Panc1 (cell line): ENCODE measurements at regions not wholly inside any gene's neighbourhood (a gene's known extent, or its start where the extent isn't known, plus 50 kb on each side); places are given as distances from the start of the nearest gene placed in this dataset.
A peak's percentile ranks its signal among the peaks of the same experiment; 100 is the strongest.

ENCODE experiments used
- ATAC-seq: fragments of 200-7000 bp; cut with Tn5 transposase; 2 replicates; pipeline ENCODE4 v1.9.1; 2020; ENCODE audit warnings: mild to moderate bottlenecking, moderate library complexity
- BruUV-seq: library from RNA; stranded (reverse); fragments of 400-500 nt; replicated peaks from 2 replicates; lab custom pipeline; 2021; lab: Mats Ljungman, UMichigan
- CTCF ChIA-PET: fragments of 300-600 bp; sonication (Branson Sonifier 250); formaldehyde crosslinking; loops from one replicate; lab custom pipeline; 2022; ENCODE audit warnings: antibody characterized with exemption; lab: Charles Lee
- POLR2A ChIA-PET: fragments of 300-600 bp; sonication (Branson Sonifier 250); formaldehyde crosslinking; loops from one replicate; lab custom pipeline; 2022; ENCODE audit warnings: antibody characterized with exemption; lab: Charles Lee
- DNase-seq: peaks from one replicate; pipeline ENCODE4 v3.0.0-alpha.2; 2010; ENCODE audit warnings: low read depth, low spot score
- H3K27ac ChIP-seq: 2 replicates; pipeline ENCODE4 v1.5.1; 2011; ENCODE audit warnings: mild to moderate bottlenecking, low read length, inconsistent platforms
- H3K27me3 ChIP-seq: fragments of 200-500 bp; sonication (Bioruptor generic); 2 replicates; pipeline ENCODE4 v1.6.0; 2014; ENCODE audit warnings: low read length, inconsistent platforms; ENCODE audit not compliant: control insufficient read depth, insufficient read depth
- H3K36me3 ChIP-seq: fragments of 200-500 bp; sonication (Bioruptor generic); 2 replicates; pipeline ENCODE4 v1.5.1; 2014; ENCODE audit warnings: inconsistent platforms, mild to moderate bottlenecking, low read length, moderate library complexity; ENCODE audit not compliant: control insufficient read depth, insufficient read depth
- H3K4me1 ChIP-seq: 2 replicates; pipeline ENCODE4 v1.5.1; 2011; ENCODE audit warnings: inconsistent platforms, mild to moderate bottlenecking, low read length, moderate library complexity; ENCODE audit not compliant: control insufficient read depth, insufficient read depth
- H3K4me3 ChIP-seq, 2 experiments: 2 replicates each; pipeline ENCODE4 v1.5.1; 2011 to 2012; ENCODE audit warnings: low read depth in 2 of 2, low read length in 2 of 2, mild to moderate bottlenecking in 2 of 2, inconsistent platforms in 1 of 2, moderate library complexity in 1 of 2
- H3K9me3 ChIP-seq: fragments of 200-500 bp; sonication (Bioruptor generic); 2 replicates; pipeline ENCODE4 v1.5.1; 2014; ENCODE audit warnings: low read depth, mild to moderate bottlenecking, inconsistent platforms, low read length, moderate library complexity; ENCODE audit not compliant: control insufficient read depth, insufficient read depth
- CTCF ChIP-seq: fragments of 450-650 bp; IDR thresholded peaks from 2 replicates; pipeline ENCODE4 v1.5.1; 2017; ENCODE audit warnings: mild to moderate bottlenecking
- in situ Hi-C: cut with HindIII; loops from 2 replicates; pipeline ENCODE4 v1.10.0; 2016; ENCODE audit warnings: low sequenced_read_pairs, low pct_unique_long_range_greater_than_20kb
- intact Hi-C: fragments of 100-400 bp; cut with micrococcal nuclease; formaldehyde crosslinking; loops from one replicate; pipeline ENCODE4 v1.10.0; 2022; ENCODE audit not compliant: unreplicated experiment
- TF ChIP-seq, protein P1 (sequence below), 2 experiments: IDR thresholded peaks; 2 replicates each; pipeline ENCODE4 v1.6.1; 2011 to 2012; ENCODE audit warnings: low read depth in 2 of 2, control low read depth in 1 of 2, low read length in 1 of 2, mild to moderate bottlenecking in 1 of 2, moderate library complexity in 1 of 2; ENCODE audit not compliant: insufficient read depth in 1 of 2

DNA sequence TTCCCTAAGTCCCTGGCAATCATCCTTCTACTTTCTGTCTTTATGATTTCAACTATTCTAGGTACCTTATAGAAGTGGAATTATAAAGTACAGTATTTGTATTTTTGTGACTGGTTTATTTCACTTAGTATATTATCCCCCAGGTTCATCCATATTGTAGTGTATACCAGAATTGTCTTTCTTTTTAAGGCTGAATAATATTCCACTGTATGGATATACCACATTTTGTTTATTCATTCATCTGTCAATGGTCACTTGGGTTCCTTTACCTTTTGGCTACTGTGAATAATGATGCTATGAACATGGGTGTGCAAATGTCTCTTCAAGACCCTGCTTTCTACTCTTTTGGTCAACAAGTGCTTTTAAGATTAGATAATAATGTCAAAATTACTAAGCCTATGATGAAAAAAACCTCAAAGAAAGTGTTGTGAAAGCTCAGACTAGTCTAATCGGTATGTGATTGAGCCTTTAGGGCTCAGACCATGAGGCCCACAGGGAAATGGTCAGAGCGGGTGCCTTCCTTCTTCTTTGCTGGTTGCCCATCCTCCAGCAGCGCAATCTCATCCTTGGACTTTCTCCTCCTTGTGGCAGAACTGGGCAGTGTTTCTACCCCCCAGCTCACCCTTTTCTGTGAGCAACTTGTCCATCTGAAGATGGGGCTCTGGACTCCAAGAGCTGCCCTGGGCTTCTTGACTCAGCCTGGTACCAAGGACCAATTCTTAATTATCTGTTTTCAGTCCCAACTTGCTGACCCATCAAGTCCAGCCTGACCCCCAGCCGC, 105.4 kb downstream of the TTC8 start:
- H3K9me3 ChIP-seq: no peaks in the 10 kb centered on the region
- no peak for DNase-seq
- BruUV-seq: no TSS peak
- TF ChIP-seq, protein P1, sequence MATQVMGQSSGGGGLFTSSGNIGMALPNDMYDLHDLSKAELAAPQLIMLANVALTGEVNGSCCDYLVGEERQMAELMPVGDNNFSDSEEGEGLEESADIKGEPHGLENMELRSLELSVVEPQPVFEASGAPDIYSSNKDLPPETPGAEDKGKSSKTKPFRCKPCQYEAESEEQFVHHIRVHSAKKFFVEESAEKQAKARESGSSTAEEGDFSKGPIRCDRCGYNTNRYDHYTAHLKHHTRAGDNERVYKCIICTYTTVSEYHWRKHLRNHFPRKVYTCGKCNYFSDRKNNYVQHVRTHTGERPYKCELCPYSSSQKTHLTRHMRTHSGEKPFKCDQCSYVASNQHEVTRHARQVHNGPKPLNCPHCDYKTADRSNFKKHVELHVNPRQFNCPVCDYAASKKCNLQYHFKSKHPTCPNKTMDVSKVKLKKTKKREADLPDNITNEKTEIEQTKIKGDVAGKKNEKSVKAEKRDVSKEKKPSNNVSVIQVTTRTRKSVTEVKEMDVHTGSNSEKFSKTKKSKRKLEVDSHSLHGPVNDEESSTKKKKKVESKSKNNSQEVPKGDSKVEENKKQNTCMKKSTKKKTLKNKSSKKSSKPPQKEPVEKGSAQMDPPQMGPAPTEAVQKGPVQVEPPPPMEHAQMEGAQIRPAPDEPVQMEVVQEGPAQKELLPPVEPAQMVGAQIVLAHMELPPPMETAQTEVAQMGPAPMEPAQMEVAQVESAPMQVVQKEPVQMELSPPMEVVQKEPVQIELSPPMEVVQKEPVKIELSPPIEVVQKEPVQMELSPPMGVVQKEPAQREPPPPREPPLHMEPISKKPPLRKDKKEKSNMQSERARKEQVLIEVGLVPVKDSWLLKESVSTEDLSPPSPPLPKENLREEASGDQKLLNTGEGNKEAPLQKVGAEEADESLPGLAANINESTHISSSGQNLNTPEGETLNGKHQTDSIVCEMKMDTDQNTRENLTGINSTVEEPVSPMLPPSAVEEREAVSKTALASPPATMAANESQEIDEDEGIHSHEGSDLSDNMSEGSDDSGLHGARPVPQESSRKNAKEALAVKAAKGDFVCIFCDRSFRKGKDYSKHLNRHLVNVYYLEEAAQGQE (IDR thresholded peaks at IDR 0.05; ENCODE audit: insufficient read depth in 1 of 2, low read depth in 2 of 2, low read length in 1 of 2): no peak
- TF ChIP-seq CTCF: 0 out of 2 replicates have a peak, but pooled peaks have one; percentile 11
- H3K36me3 ChIP-seq: no peaks in the 10 kb centered on the region
- H3K27me3 ChIP-seq: no peaks in the 10 kb centered on the region
- no peaks in the 10 kb centered on the region for H3K4me1 ChIP-seq
- H3K4me3 ChIP-seq: no peak overlapping the region
- H3K27ac ChIP-seq: no peak overlapping the region
- ChIA-PET POLR2A (no interaction called here), CTCF (no interaction called here)
- in situ Hi-C loops (no loop called here), intact Hi-C loops (no loop called here)
- ATAC-seq: no peak

GRCh38 chr14:88931321-88932110, 107.1 kb downstream of the TTC8 start:
- ATAC-seq: no peak
- Histone ChIP-seq H3K9me3 (no peaks in the 10 kb centered on the region), H3K27me3 (no peaks in the 10 kb centered on the region), H3K27ac (no peak overlapping the region), H3K4me1 (no peaks in the 10 kb centered on the region), H3K36me3 (no peaks in the 10 kb centered on the region), H3K4me3 (no peak overlapping the region)
- POLR2A ChIA-PET: no interaction called here
- TF ChIP-seq, protein P1 (IDR thresholded peaks at IDR 0.05; ENCODE audit: insufficient read depth in 1 of 2, low read depth in 2 of 2, low read length in 1 of 2): no peak
- in situ Hi-C loops (no loop called here), intact Hi-C loops (no loop called here)
- DNase-seq: no peak
- CTCF ChIA-PET: no interaction called here
- BruUV-seq: no TSS peak
